ENCODE measurements at regions not wholly inside any gene's neighbourhood (a gene's known extent, or its start where the extent isn't known, plus 50 kb on each side); places are given as distances from the start of the nearest gene placed in this dataset.

DNA sequence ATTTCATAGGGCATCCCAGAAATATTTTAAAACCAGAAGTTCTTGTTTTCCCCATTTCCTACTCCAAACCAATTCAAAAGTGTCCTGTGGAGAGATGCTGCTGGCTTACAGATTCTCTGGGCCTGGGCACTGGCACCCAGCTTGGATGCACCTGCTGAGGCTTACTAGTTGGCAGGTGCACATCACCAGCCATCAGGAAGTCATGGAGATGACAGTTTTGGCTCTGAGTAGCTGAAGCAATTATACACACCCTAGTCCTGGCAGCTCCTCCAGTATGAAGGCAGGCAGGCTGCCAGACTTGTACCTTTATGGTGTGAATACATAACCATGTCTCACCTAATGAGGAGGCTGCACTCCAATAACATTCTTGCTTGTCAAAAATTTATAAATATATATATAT, 276.6 kb upstream of the GHITM start:
- TF ChIP-seq EZH2phosphoT487 (IDR thresholded peaks at IDR 0.05; ENCODE audit: borderline replicate concordance): no peak
- TF ChIP-seq, protein P1, sequence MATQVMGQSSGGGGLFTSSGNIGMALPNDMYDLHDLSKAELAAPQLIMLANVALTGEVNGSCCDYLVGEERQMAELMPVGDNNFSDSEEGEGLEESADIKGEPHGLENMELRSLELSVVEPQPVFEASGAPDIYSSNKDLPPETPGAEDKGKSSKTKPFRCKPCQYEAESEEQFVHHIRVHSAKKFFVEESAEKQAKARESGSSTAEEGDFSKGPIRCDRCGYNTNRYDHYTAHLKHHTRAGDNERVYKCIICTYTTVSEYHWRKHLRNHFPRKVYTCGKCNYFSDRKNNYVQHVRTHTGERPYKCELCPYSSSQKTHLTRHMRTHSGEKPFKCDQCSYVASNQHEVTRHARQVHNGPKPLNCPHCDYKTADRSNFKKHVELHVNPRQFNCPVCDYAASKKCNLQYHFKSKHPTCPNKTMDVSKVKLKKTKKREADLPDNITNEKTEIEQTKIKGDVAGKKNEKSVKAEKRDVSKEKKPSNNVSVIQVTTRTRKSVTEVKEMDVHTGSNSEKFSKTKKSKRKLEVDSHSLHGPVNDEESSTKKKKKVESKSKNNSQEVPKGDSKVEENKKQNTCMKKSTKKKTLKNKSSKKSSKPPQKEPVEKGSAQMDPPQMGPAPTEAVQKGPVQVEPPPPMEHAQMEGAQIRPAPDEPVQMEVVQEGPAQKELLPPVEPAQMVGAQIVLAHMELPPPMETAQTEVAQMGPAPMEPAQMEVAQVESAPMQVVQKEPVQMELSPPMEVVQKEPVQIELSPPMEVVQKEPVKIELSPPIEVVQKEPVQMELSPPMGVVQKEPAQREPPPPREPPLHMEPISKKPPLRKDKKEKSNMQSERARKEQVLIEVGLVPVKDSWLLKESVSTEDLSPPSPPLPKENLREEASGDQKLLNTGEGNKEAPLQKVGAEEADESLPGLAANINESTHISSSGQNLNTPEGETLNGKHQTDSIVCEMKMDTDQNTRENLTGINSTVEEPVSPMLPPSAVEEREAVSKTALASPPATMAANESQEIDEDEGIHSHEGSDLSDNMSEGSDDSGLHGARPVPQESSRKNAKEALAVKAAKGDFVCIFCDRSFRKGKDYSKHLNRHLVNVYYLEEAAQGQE (IDR thresholded peaks at IDR 0.05; ENCODE audit: low read depth): no peak
- TF ChIP-seq CBX3 (IDR thresholded peaks at IDR 0.05; ENCODE audit: low read depth): no peak
- TF ChIP-seq MAX (IDR thresholded peaks at IDR 0.05): no peak
- TF ChIP-seq ELF1 (IDR thresholded peaks at IDR 0.05; ENCODE audit: borderline replicate concordance, low read depth): no peak
- TF ChIP-seq, protein P2, sequence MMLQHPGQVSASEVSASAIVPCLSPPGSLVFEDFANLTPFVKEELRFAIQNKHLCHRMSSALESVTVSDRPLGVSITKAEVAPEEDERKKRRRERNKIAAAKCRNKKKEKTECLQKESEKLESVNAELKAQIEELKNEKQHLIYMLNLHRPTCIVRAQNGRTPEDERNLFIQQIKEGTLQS (IDR thresholded peaks at IDR 0.05): no peak
- no peak for TF ChIP-seq EZH2 (IDR thresholded peaks at IDR 0.05)
- TF ChIP-seq CTCF (IDR thresholded peaks at IDR 0.05 in 2 of 3, conservative IDR thresholded peaks at IDR 0.05 in 1 of 3; ENCODE audit: borderline replicate concordance in 1 of 3, insufficient read depth in 1 of 3, low read depth in 2 of 3, low read length in 2 of 3): no peak
- no peaks in the 10 kb centered on the region for H3K4me1 ChIP-seq (ENCODE audit: control insufficient read depth in 1 of 2, insufficient read depth in 2 of 2, low read length in 2 of 2)
- no peaks in the 10 kb centered on the region for H3K27me3 ChIP-seq (ENCODE audit: insufficient read depth, low read length)
- H3K9ac ChIP-seq (ENCODE audit: low read length): no peak overlapping the region
- H3K9me2 ChIP-seq (ENCODE audit: insufficient read depth): no peaks in the 10 kb centered on the region
- no peak overlapping the region for H3K4me3 ChIP-seq (replicated peaks in 1 of 2; ENCODE audit: low read depth in 1 of 2, low read length in 2 of 2)
- H3K4me2 ChIP-seq (ENCODE audit: low read length): no peak overlapping the region
- RAD21 ChIA-PET (ENCODE audit: low non-redundant PET in 1 of 2, low total read pairs in 2 of 2, uncharacterized antibody in 2 of 2, unreplicated experiment in 2 of 2): no interaction called here
- no peaks in the 10 kb centered on the region for H3K79me2 ChIP-seq (ENCODE audit: insufficient read depth, low read length)
- H3K9me3 ChIP-seq (ENCODE audit: control insufficient read depth in 1 of 2, insufficient read depth in 1 of 2, low read depth in 1 of 2, low read length in 2 of 2): no peaks in the 10 kb centered on the region
- no peak overlapping the region for H2AFZ ChIP-seq (ENCODE audit: low read depth, low read length, poor library complexity, severe bottlenecking)
- CTCF ChIA-PET: no interaction called here
- DNase-seq (ENCODE audit: low read depth, low spot score): no peak
- H3K27ac ChIP-seq (ENCODE audit: low read depth, low read length): no peak overlapping the region
- H3K36me3 ChIP-seq (ENCODE audit: control insufficient read depth in 1 of 2, insufficient read depth in 2 of 2, low read length in 2 of 2): no peaks in the 10 kb centered on the region
- no peaks in the 10 kb centered on the region for H4K20me1 ChIP-seq (ENCODE audit: insufficient read depth)
- intact Hi-C loops (cut with micrococcal nuclease): no loop called here
- no TSS peak for BruUV-seq (replicated peaks)
- ATAC-seq: no peak
- POLR2A ChIA-PET: no interaction called here

Measured in HCT116 (cell line).